DND-41 (cell line): ENCODE measurements at regions not wholly inside any gene's neighbourhood (a gene's known extent, or its start where the extent isn't known, plus 50 kb on each side); places are given as distances from the start of the nearest gene placed in this dataset.
A peak's percentile ranks its signal among the peaks of the same experiment; 100 is the strongest.

Experiments
- ATAC-seq: fragments of 200-7000 bp; cut with Tn5 transposase; 3 replicates; pipeline ENCODE4 v1.9.1; 2021; ENCODE audit warnings: low read depth; ENCODE audit not compliant: insufficient read depth
- DNase-seq: peaks from one replicate; pipeline ENCODE4 v3.0.0-alpha.2; 2020
- H2AFZ ChIP-seq: 2 replicates; pipeline ENCODE4 v1.6.0; 2012; ENCODE audit warnings: low read depth, low read length
- H3K27ac ChIP-seq: 2 replicates; pipeline ENCODE4 v1.5.1; 2012; ENCODE audit warnings: low read length, inconsistent platforms
- H3K27me3 ChIP-seq: fragments of 200-600 bp; sonication (generic); 2 replicates; pipeline ENCODE4 v1.6.0; 2012; ENCODE audit warnings: low read length, mild to moderate bottlenecking, inconsistent platforms; ENCODE audit not compliant: insufficient read depth, poor library complexity
- H3K36me3 ChIP-seq: 2 replicates; pipeline ENCODE4 v1.5.1; 2012; ENCODE audit warnings: low read length, inconsistent platforms; ENCODE audit not compliant: insufficient read depth
- H3K4me1 ChIP-seq: 2 replicates; pipeline ENCODE4 v1.5.1; 2012; ENCODE audit warnings: mild to moderate bottlenecking, low read length; ENCODE audit not compliant: insufficient read depth
- H3K4me2 ChIP-seq: 2 replicates; pipeline ENCODE4 v1.6.0; 2012; ENCODE audit warnings: mild to moderate bottlenecking, moderate library complexity, low read length, inconsistent platforms; ENCODE audit not compliant: insufficient read depth
- H3K4me3 ChIP-seq, 2 experiments: fragments of 200-600 bp in 1 of 2; shearing (Covaris generic) in 1 of 2; 2 replicates each; pipeline ENCODE4 v1.5.1; 2012 to 2016; ENCODE audit warnings: inconsistent platforms in 2 of 2, low read length in 2 of 2, mild to moderate bottlenecking in 2 of 2, low read depth in 1 of 2, moderate library complexity in 1 of 2
- H3K79me2 ChIP-seq: 2 replicates; pipeline ENCODE4 v1.6.0; 2012; ENCODE audit warnings: low read length, inconsistent platforms; ENCODE audit not compliant: insufficient read depth
- H3K9ac ChIP-seq: 2 replicates; pipeline ENCODE4 v1.6.0; 2012; ENCODE audit warnings: low read depth, mild to moderate bottlenecking, inconsistent platforms, low read length, moderate library complexity
- H3K9me3 ChIP-seq: 2 replicates; pipeline ENCODE4 v1.5.1; 2012; ENCODE audit warnings: low read length, moderate library complexity, mild to moderate bottlenecking, inconsistent platforms; ENCODE audit not compliant: insufficient read depth, severe bottlenecking
- H4K20me1 ChIP-seq: 2 replicates; pipeline ENCODE4 v1.6.0; 2012; ENCODE audit warnings: low read length; ENCODE audit not compliant: insufficient read depth
- EZH2 ChIP-seq: IDR thresholded peaks from 3 replicates; pipeline ENCODE4 v1.6.1; 2012; ENCODE audit warnings: borderline replicate concordance, low read depth, mild to moderate bottlenecking, moderate library complexity, low read length, inconsistent platforms; ENCODE audit not compliant: severe bottlenecking
- TF ChIP-seq, protein P1 (sequence below): IDR thresholded peaks from 2 replicates; pipeline ENCODE4 v1.5.1; 2012; ENCODE audit warnings: borderline replicate concordance, low read length, moderate library complexity, mild to moderate bottlenecking; ENCODE audit not compliant: poor library complexity, severe bottlenecking; ENCODE audit errors: extremely low read depth

DNA sequence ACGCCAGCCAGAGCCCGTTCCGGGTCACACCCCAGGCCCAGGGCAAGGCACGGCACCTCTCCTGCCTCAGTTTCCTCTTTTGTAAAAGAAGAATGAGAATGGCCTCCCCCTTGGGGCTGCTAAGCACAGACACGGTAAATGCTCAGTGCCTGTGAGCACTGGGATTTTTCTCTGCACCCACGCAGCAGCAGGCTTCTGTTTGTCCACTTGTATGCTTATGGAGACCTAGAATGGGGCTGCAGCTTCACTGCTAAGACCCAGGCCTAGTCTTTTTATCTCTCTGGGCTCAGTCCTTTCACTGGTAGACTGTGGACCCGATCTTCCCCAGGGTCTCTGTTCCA is 1327.9 kb downstream of the TBC1D22A start:
- ATAC-seq (0 out of 3 replicates have a peak, but pooled peaks have one; percentile 18), DNase-seq (no peak)
- Histone ChIP-seq H3K9ac (no peak overlapping the region), H3K36me3 (no peaks in the 10 kb centered on the region), H3K4me3 (no peak overlapping the region), H2AFZ (no peak overlapping the region; the same call in 1 of the 2 replicates), H3K4me1 (peaks cover 31% of the 10 kb centered on the region), H3K9me3 (no peaks in the 10 kb centered on the region), H3K27ac (peak overlapping the region; percentile 37; the same call in 1 of the 2 replicates), H3K79me2 (no peaks in the 10 kb centered on the region), H3K27me3 (no peaks in the 10 kb centered on the region), H3K4me2 (no peak overlapping the region), H4K20me1 (no peaks in the 10 kb centered on the region)
- TF ChIP-seq, protein P1, sequence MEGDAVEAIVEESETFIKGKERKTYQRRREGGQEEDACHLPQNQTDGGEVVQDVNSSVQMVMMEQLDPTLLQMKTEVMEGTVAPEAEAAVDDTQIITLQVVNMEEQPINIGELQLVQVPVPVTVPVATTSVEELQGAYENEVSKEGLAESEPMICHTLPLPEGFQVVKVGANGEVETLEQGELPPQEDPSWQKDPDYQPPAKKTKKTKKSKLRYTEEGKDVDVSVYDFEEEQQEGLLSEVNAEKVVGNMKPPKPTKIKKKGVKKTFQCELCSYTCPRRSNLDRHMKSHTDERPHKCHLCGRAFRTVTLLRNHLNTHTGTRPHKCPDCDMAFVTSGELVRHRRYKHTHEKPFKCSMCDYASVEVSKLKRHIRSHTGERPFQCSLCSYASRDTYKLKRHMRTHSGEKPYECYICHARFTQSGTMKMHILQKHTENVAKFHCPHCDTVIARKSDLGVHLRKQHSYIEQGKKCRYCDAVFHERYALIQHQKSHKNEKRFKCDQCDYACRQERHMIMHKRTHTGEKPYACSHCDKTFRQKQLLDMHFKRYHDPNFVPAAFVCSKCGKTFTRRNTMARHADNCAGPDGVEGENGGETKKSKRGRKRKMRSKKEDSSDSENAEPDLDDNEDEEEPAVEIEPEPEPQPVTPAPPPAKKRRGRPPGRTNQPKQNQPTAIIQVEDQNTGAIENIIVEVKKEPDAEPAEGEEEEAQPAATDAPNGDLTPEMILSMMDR, result no peak
- TF ChIP-seq EZH2, result no peak

DNA sequence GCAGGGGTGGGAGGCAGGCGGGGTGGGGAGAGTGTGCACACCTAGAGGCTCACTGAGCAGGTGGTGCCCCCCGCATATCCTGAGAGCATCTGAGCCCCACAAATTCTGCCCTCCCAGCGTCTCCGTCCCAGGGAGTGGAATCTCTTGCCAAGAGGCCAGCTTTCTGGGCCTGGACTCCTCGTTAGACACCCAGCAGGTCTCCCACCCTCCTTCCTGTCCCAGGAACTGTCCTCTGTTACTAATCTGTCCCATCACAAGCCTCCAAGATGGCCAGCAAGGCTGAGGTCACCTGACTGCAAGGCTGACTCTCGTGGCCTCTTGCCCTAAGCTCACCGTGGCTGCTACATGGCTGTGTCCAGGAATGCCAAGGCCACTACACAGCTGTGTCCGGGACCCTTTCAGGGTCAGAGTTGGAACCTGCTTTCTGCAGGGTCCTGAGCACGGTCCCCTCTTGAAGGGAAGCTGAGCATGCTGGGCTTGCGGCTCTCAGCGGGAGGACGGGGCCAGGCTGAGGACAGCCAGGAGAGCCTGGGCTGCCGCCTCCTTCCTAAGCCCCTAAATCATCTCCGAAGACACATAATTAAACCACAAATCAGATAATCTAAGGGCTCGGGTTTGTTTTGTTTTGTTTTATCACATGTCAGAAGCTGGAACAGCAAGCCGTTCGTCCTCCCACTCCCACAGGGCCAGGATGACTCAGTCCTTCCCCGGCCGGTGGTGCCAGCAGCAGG is 1327.3 kb downstream of the TBC1D22A start:
- DNase-seq (peak; percentile 2), ATAC-seq (no peak)
- Histone ChIP-seq H2AFZ (no peak overlapping the region), H3K36me3 (no peaks in the 10 kb centered on the region), H3K9me3 (no peaks in the 10 kb centered on the region), H3K27me3 (no peaks in the 10 kb centered on the region), H3K4me3 (no peak overlapping the region), H3K4me2 (no peak overlapping the region), H3K27ac (0 out of 2 replicates have a peak overlapping the region, but pooled peaks have one; percentile 37), H3K9ac (no peak overlapping the region), H3K79me2 (no peaks in the 10 kb centered on the region), H3K4me1 (peaks cover 36% of the 10 kb centered on the region), H4K20me1 (no peaks in the 10 kb centered on the region)
- TF ChIP-seq, protein P1, result no peak
- no peak for TF ChIP-seq EZH2

DNA sequence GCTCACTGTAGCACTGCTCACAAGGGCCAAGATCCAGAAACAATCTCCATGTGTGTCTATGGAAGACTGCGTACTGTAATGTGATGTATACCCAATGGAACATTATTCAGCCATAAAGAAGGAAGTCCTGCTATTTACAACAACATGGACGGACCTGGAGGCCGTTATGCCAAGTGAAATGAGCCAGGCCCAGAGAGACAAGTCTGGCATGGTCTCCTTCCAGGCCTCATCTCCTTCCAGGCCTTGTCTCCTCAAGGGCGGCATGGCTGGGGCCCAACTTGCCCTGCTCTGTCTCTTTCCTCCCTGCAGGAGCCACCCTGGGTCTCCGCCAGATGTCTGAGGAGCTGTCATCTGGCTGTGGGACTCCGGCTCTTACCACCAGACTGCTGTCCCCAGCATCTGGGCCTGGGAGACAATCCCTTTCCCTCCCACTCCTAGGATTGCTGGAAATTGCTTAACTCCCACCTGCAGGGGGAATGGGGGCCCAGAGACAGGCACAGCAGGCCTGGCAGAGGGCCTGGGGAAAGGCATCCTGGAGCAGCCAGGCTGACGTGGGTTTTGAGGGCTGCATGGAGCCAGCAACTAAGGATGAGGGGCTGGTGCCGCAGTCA is 1326.6 kb downstream of the TBC1D22A start:
- Histone ChIP-seq H3K9me3 (no peaks in the 10 kb centered on the region), H3K4me1 (peaks cover 43% of the 10 kb centered on the region), H3K79me2 (no peaks in the 10 kb centered on the region), H3K9ac (no peak overlapping the region), H3K27ac (peak overlapping the region; percentile 18; the same call in 1 of the 2 replicates), H3K27me3 (no peaks in the 10 kb centered on the region), H3K4me3 (no peak overlapping the region), H3K4me2 (no peak overlapping the region), H4K20me1 (no peaks in the 10 kb centered on the region), H2AFZ (no peak overlapping the region), H3K36me3 (no peaks in the 10 kb centered on the region)
- DNase-seq, result no peak
- TF ChIP-seq EZH2, result no peak
- TF ChIP-seq, protein P1, result no peak
- ATAC-seq, result no peak
